SH-SY5Y (cell line): ENCODE measurements at regions not wholly inside any gene's neighbourhood (a gene's known extent, or its start where the extent isn't known, plus 50 kb on each side); places are given as distances from the start of the nearest gene placed in this dataset.

Experiments used
- GATA2 ChIP-seq: IDR thresholded peaks from 2 replicates; pipeline ENCODE4 v1.6.1; 2011; ENCODE audit warnings: mild to moderate bottlenecking, low read depth, low read length
- GATA3 ChIP-seq: IDR thresholded peaks from 2 replicates; pipeline ENCODE4 v1.6.1; 2011; ENCODE audit warnings: low read depth, mild to moderate bottlenecking, low read length, moderate library complexity

DNA sequence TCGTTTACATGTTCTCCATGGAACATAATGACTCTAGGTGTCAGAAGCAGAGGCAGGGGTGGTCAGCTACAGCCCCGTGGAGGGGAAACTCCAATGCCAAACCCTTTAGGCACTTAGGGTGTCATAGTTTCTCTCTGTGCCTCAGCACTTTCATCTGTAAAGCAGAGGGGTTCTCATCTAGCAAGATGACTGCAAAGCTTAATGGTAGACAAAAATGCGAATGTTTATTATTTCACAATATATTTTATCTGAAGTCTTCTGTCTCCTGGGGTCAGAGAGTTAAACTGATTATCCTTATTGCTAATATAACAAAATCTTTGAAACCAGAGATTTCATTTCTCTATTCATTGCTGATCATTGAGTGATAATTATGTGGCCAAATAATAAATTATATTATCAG, 522.5 kb downstream of the TSN start:
- TF ChIP-seq GATA2 (no peak), GATA3 (no peak)
